ENCODE measurements at regions not wholly inside any gene's neighbourhood (a gene's known extent, or its start where the extent isn't known, plus 50 kb on each side); places are given as distances from the start of the nearest gene placed in this dataset.

- TF ChIP-seq FOXK2 (IDR thresholded peaks at IDR 0.05) (no peak), FOXM1 (IDR thresholded peaks at IDR 0.05; ENCODE audit: borderline replicate concordance) (no peak), ZNF384 (IDR thresholded peaks at IDR 0.05) (no peak), TARDBP (IDR thresholded peaks at IDR 0.05) (no peak), NFRKB (IDR thresholded peaks at IDR 0.05) (no peak), HDGF (IDR thresholded peaks at IDR 0.05; ENCODE audit: borderline replicate concordance) (no peak), SUZ12 (IDR thresholded peaks at IDR 0.05) (no peak), SP1 (IDR thresholded peaks at IDR 0.05) (no peak), ELF4 (IDR thresholded peaks at IDR 0.05) (no peak), ARNT (IDR thresholded peaks at IDR 0.05) (no peak)
Measured at GRCh38 chr6:25118038-25118437, 161.1 kb upstream of the CARMIL1 start.
